ENCODE measurements at regions not wholly inside any gene's neighbourhood (a gene's known extent, or its start where the extent isn't known, plus 50 kb on each side); places are given as distances from the start of the nearest gene placed in this dataset.

DNA sequence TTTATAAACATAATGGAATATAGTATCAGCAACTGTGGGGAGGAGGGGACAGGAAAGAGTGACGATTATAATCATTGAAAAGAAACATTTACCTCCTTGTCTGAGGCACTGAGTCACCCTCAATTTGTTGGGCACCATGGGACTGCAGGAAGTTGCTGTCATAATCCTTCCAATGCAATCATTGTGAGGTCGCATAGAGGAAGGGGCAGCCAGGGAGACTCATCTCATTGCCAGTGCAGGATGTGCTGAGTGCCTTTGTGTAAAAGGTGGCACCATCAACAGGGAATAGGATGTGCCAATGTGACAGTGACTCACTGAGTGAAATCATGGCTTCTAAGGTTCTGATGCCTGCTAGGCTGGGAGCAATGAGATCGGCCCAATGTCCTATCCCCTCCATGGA is 300.4 kb upstream of the ADAMTS9 start:
- DNase-seq = no peak

GRCh38 chr3:64987726-64988125 is 299.9 kb upstream of the ADAMTS9 start:
- no peak for DNase-seq

GRCh38 chr3:64985072-64985471 is 297.3 kb upstream of the ADAMTS9 start:
- DNase-seq = no peak

- no peak for DNase-seq
Measured at GRCh38 chr3:64983583-64984359, 296.0 kb upstream of the ADAMTS9 start.

GRCh38 chr3:64977308-64978100 is 289.7 kb upstream of the ADAMTS9 start:
- DNase-seq = no peak

DNA sequence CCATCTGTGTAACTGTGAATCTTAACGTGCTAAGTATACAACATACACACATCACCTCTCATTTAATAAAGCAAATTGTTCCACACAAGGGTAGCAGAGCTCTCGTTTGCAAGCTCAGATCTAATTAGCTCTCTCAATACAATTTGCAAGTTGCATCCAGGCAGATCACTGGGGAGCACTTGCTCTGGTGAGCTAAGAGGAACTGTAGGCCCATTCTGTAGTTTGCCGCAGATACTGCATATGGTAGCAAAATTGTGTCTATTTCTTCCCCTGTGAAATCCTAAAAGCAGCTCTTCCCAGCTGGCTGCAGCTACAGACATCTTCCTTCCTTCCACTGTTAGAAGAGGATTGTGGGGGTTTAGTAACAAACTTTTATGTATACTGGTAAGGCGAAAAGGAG is 288.7 kb upstream of the ADAMTS9 start:
- no peak for DNase-seq

DNA sequence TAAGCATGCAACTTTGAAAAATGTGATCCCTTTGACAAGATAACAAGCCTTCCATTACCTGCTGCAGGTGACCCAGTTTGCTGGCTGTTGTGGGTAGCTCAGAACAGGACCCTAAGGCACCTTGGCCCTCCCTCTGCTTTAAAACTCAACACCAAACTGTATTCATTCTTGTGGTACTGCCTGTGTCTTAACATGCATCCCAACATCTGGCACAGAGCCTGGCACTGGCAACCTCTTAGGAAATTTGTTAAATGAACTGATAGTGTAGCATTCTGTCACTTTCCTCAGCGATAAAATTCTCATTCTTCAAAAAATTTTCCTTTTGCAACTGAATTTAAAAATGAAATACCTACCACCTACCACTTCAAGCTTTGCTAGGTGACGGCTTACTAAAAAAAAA is 287.3 kb upstream of the ADAMTS9 start:
- DNase-seq = no peak

- DNase-seq = no peak
Measured at GRCh38 chr3:64974401-64974800, 286.6 kb upstream of the ADAMTS9 start.

- DNase-seq = no peak
Measured at GRCh38 chr3:64972793-64973192, 285.0 kb upstream of the ADAMTS9 start.

DNA sequence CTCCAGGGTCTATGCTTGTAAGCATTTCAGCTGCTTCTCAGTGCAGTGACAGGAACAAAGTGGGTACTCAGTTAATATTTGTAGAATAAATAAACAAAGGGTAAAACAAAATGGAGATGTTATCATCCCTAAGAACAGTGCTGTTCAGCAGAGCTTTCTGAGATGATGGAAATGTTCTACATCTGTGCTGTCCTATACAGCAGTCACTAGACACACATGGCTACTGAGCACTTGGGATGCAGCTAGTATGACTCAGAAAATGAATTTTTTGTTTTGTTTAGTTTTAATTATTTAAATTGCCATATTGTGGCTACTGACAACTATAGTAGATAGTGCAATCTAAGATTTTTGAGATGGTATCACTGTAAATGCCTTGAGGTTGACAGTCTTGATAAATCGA is 283.8 kb upstream of the ADAMTS9 start:
- no peak for DNase-seq

DNA sequence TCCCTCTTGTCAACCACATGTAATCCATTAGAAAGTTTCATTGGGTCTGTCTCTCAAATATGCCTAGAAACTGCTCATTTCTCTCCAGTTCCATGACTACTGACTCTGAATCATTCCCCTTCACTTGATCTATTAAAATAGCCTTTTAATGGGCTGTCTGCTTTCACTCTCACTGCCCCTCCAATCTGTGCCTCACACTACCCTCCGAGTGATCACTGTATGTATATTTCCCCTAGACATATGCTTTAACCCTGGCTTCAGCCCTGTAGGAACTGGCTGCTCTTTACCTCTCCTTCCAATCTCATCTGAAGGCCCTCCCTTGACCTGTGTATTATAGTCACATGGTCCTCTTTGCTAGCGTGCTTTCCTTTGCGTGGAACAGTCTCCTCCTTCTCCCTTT is 282.8 kb upstream of the ADAMTS9 start:
- DNase-seq = no peak

- DNase-seq = no peak
Measured at GRCh38 chr3:64961301-64961700, 273.5 kb upstream of the ADAMTS9 start.

- DNase-seq = no peak
Measured at GRCh38 chr3:64958199-64958843, 270.5 kb upstream of the ADAMTS9 start.

DNA sequence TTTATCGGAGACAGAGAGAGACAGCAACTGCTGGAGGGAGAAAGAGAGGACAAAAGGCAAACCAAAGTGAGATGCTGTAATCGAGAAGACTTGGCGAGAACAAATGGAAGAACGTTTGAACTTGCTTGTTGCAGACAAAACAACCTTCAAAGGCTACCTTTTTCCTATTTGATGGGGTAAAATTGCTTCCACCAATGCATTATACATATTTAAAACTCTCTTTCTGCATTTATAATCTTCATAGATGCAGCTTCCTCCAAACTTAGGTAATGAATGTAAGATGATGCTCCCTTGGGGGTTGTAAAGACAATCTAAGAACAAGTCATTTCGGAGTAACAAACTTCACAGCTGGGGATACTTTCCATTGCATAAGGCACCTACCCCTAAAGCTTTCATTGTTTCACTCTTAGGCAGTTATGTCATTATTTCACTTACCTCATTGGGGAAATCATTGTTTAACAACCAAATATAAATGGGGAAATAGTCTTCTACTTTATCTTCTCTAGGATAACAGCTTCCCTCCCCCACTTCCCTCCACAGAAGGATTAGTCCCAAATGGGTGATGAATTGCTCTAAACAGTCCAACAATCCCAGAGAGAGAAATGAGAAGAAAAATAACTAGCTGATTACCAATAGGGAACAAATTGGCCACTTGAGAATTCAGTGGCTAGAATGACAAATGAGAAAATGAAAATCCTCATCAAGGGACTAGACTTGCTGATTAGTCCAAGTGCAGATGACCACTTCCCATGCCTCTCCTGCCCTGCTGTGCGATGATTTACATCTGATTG is 269.8 kb upstream of the ADAMTS9 start:
- DNase-seq = no peak

- no peak for DNase-seq
Measured at GRCh38 chr3:64956711-64957325, 269.0 kb upstream of the ADAMTS9 start.

DNA sequence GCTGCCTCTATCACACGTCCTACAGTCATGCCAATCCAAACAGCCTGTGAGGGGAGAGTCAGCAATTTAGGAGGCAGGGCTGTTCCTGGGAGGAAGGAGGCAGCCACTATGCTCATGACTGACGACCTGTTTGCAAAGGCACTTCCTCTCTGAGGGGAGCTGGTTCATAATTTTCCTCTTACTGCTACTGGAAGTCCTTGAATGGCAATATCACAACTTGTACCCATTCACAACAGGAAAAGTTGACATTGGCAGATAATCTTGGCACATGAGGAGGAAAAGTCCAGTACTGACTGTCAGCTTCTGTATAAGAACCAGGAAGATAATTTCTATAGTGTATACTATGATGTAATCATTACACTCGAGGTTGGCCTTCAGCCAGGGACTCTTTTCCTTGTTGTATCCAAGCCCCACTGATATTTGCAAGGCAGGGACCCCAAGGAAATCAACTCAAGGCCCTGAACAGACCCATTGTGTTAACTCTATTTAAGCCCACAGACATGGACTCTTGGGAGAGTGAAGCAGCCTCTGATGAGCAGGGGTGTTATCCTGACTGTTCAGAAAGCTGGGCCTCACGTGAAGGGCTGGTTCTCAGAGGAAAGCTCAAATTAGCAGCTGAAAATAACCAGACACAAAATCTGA is 267.3 kb upstream of the ADAMTS9 start:
- no peak for DNase-seq

DNA sequence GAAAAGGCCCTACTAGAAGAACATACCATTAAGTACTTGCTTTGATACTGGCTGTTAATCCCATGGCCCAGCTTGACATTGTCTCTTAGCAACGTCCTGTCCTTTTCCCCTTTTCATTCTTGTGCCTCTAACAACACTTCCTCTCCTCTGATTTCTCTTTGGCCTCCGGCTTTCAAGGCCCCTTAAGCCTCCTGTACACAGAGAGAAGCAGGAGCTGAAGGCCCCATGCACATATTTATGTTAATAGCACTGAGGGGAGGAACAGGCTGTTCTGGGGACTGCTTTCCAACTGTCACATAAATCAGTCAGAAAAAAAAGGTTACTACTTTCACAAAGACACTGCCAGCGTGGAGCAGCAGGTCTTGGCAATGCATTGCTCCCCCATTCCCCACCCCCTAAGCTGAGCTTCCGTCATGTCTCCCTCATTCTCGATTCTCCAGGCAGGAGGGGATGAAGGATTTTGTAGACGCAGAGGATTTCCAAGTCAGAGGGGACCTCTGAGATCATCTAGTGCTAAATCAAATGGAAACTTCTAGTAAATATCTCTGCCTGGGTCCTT is 257.4 kb upstream of the ADAMTS9 start:
- peak; percentile 38 for DNase-seq

GRCh38 chr3:64943866-64944265 is 256.1 kb upstream of the ADAMTS9 start:
- DNase-seq = no peak

- DNase-seq = no peak
Measured at GRCh38 chr3:64940596-64941348, 253.0 kb upstream of the ADAMTS9 start.

- no peak for DNase-seq
Measured at GRCh38 chr3:64939747-64940450, 252.1 kb upstream of the ADAMTS9 start.
